Right lobe of liver (tissue), 6 donors: ENCODE measurements at regions not wholly inside any gene's neighbourhood (a gene's known extent, or its start where the extent isn't known, plus 50 kb on each side); places are given as distances from the start of the nearest gene placed in this dataset.

Experiments used
- ATAC-seq, 4 donors: fragments of 200-7000 bp; cut with Tn5 transposase; one replicate each; pipeline ENCODE4 v1.9.1; 2020; ENCODE audit warnings: mild to moderate bottlenecking in 4 of 4, moderate library complexity in 4 of 4
- DNase-seq, 3 donors: peaks; one replicate each; pipeline ENCODE4 v3.0.0-alpha.2; 2020
- H3K27ac ChIP-seq, 3 donors: fragments of 200-600 bp; one replicate each; pipeline ENCODE4 v1.8.0; 2022
- H3K27me3 ChIP-seq, 2 donors: fragments of 200-600 bp; one replicate each; pipeline ENCODE4 v1.8.0; 2022
- H3K36me3 ChIP-seq, 4 donors: fragments of 200-600 bp; sonication (generic) in 1 of 4; one replicate each; pipeline versions ENCODE4 v1.5.1 to v1.8.0; 2017 to 2022; ENCODE audit warnings: control low read depth in 1 of 4
- H3K4me1 ChIP-seq, 4 donors: fragments of 200-600 bp; sonication (generic) in 1 of 4; one replicate each; pipeline versions ENCODE4 v1.5.1 to v1.8.0; 2017 to 2022; ENCODE audit warnings: control low read depth in 1 of 4
- H3K4me3 ChIP-seq, 3 donors: fragments of 200-600 bp; one replicate each; pipeline ENCODE4 v1.8.0; 2022
- H3K9me3 ChIP-seq, 4 donors: fragments of 200-600 bp; sonication (generic) in 1 of 4; one replicate each; pipeline versions ENCODE4 v1.5.1 to v1.8.0; 2017 to 2022; ENCODE audit warnings: control low read depth in 1 of 4
- CTCF ChIP-seq, 4 donors: fragments of 200-600 bp in 3 of 4; fragments of 450-650 bp in 1 of 4; IDR thresholded peaks; one replicate each; pipeline versions ENCODE4 v1.5.1 to v1.8.0; 2016 to 2022; ENCODE audit warnings: antibody characterized with exemption in 4 of 4, mild to moderate bottlenecking in 2 of 4
- POLR2A ChIP-seq: fragments of 450-650 bp; IDR thresholded peaks from one replicate; pipeline ENCODE4 v1.6.1; 2017; ENCODE audit warnings: antibody characterized with exemption, mild to moderate bottlenecking
- WGBS: methylation state at CpG from one replicate; pipeline ENCODE4 v1.1.6; 2018; ENCODE audit warnings: low coverage, low lambda C conversion rate; ENCODE audit not compliant: insufficient coverage; ENCODE audit errors: missing lambda C conversion rate; 5-methylcytosine and 5-hydroxymethylcytosine counted together
- intact Hi-C, 2 donors: fragments of 100-400 bp; cut with DNase I; formaldehyde crosslinking; loops; one replicate each; pipeline versions ENCODE4 v1.11.2 to v1.14.1; 2022
- donor health status: DM: no; HTN: yes; CAD: no.
- donor health status: DM: no; HTN: no; CAD: no.
- donor health status: DM: no; HTN: no; CAD: no.
- donor health status: DM: no; HTN: yes; CAD: no.
- donor health status: DM: no; HTN: yes; CAD: no.

GRCh38 chr2:67267241-67267640 lies 129.9 kb upstream of the ETAA1 start:
- Histone ChIP-seq H3K27me3 (no peaks in the 10 kb centered on the region), H3K27ac (no peak overlapping the region), H3K4me3 (no peak overlapping the region), H3K4me1 (no peaks in the 10 kb centered on the region), H3K36me3 (no peaks in the 10 kb centered on the region), H3K9me3 (no peaks in the 10 kb centered on the region)
- intact Hi-C loops = no loop called here
- DNase-seq (no peak), ATAC-seq (no peak)
- 80% methylated on average over 5 of the region's 5 CpGs for WGBS
- no peak for TF ChIP-seq CTCF (IDR thresholded peaks at IDR 0.05)

DNA sequence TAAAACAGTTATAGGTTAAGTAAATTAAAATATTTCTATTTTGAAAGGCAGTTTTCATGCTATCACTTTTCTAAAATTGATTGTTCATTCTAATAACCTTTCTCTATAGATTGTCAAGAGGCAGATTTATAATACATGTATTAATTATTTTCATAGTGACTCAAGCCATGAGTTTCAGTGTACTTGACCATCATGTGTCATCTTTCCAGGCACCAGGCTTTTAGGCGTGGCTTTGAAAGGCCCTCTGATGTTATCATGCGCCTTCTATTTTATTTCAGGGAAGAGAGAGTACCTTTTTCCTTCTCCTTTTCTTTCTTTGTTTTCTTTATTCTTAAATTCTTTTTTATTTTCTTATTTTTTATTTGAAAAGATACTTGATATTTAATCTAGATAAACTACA lies 128.3 kb upstream of the ETAA1 start:
- Histone ChIP-seq H3K27ac (no peak overlapping the region), H3K4me1 (no peaks in the 10 kb centered on the region), H3K27me3 (no peaks in the 10 kb centered on the region), H3K9me3 (no peaks in the 10 kb centered on the region), H3K36me3 (no peaks in the 10 kb centered on the region), H3K4me3 (no peak overlapping the region)
- 86% methylated on average over 1 of the region's 2 CpGs for WGBS
- DNase-seq = no peak
- intact Hi-C loops = no loop called here
- no peak for TF ChIP-seq POLR2A
- no peak for TF ChIP-seq CTCF (IDR thresholded peaks at IDR 0.05)
- no peak for ATAC-seq

DNA sequence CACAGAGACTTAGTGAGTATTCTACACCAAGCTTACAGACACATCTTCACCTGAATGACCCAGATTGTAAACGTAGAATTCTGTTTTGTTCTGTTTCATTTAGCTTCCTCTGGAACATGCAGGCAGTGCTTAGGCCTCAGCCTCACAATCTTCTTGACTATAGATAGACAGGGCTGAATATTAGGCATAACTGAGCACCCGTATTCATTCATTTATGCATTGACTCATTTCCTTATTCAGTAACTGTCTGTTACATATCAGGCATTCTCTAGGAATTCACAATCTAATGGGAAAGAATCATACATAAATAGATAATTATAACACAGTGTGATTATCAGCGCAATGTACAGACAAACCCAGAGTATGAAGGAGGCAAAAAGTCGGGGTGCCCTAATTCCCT lies 124.9 kb upstream of the ETAA1 start:
- H3K36me3 ChIP-seq = no peaks in the 10 kb centered on the region
- H3K27ac ChIP-seq = no peak overlapping the region
- no peaks in the 10 kb centered on the region for H3K4me1 ChIP-seq
- TF ChIP-seq POLR2A (no peak), CTCF (IDR thresholded peaks at IDR 0.05) (no peak)
- WGBS = 48% methylated on average over 3 of the region's 4 CpGs
- H3K4me3 ChIP-seq = no peak overlapping the region
- H3K9me3 ChIP-seq = no peaks in the 10 kb centered on the region
- intact Hi-C loops = no loop called here
- H3K27me3 ChIP-seq = no peaks in the 10 kb centered on the region
- no peak for ATAC-seq
- no peak for DNase-seq

DNA sequence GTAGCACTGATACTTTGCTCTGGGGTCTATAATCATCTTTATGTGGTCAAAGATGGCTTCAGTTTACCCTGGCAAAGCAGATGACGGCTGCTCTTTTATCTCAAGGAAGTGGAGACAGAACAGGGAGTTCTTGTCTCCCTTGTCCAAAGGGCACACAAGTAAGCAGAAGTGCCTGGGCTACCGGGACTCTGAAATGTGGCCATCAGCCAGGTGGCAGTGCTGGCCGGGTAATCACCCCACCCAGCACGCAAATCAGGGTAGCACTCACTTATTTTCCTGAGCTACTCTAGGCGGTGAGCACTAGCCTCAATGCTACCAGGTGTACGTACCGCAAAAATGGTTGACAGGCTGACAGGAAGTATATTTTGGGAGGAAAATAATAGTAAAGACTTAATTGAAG lies 119.7 kb upstream of the ETAA1 start:
- WGBS = 59% methylated on average over 6 of the region's 7 CpGs
- no peaks in the 10 kb centered on the region for H3K27me3 ChIP-seq
- TF ChIP-seq POLR2A (no peak), CTCF (IDR thresholded peaks at IDR 0.05) (no peak)

GRCh38 chr2:67281101-67281500 lies 116.0 kb upstream of the ETAA1 start:
- Histone ChIP-seq H3K27me3 (no peaks in the 10 kb centered on the region), H3K36me3 (no peaks in the 10 kb centered on the region), H3K4me1 (no peaks in the 10 kb centered on the region), H3K4me3 (no peak overlapping the region), H3K9me3 (no peaks in the 10 kb centered on the region), H3K27ac (no peak overlapping the region)
- TF ChIP-seq POLR2A = no peak
- no peak for TF ChIP-seq CTCF (IDR thresholded peaks at IDR 0.05)
- DNase-seq = no peak
- 62% methylated on average over 2 of the region's 2 CpGs for WGBS
- intact Hi-C loops = no loop called here
- no peak for ATAC-seq

More for the DNA sequence above, 119.7 kb upstream of the ETAA1 start:
- intact Hi-C loops = no loop called here
- no peaks in the 10 kb centered on the region for H3K36me3 ChIP-seq
- no peaks in the 10 kb centered on the region for H3K9me3 ChIP-seq
- DNase-seq (peak in 1 of 3 donors; percentile 19), ATAC-seq (no peak)
- no peak overlapping the region for H3K27ac ChIP-seq
- no peaks in the 10 kb centered on the region for H3K4me1 ChIP-seq
- no peak overlapping the region for H3K4me3 ChIP-seq
